ENCODE measurements at regions not wholly inside any gene's neighbourhood (a gene's known extent, or its start where the extent isn't known, plus 50 kb on each side); places are given as distances from the start of the nearest gene placed in this dataset.

DNA sequence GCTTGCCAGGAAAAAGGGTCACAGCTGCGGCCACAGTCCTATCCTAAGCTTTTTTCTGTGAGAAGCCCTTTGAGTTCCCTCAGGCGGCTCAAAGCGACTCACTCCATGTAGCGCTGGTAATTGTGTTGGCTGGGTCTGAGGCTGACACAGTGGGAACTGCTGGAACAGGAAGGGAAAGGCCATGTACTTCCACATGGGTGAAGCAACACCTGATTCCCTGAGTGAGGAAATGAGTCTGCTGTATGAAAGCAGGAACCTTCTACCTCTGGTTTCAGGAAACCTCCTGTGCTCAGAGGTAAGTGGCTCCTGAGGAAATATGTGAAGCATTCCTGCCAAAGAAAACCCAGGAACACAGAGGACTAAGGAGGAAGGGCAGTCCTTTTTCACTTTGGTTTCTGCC is 734.6 kb upstream of the SORCS1 start:
- H3K23ac ChIP-seq (ENCODE audit: low read depth, low read length): no peak overlapping the region
- no peaks in the 10 kb centered on the region for H3K27me3 ChIP-seq (ENCODE audit: control insufficient read depth, insufficient read depth, low read length)
- H3K56ac ChIP-seq (ENCODE audit: extremely low read depth, insufficient read depth, low read length): no peak overlapping the region
- no peak overlapping the region for H3K14ac ChIP-seq (replicated peaks; ENCODE audit: low read depth, low read length)
- H2BK15ac ChIP-seq (ENCODE audit: low read depth, low read length): no peak overlapping the region
- no peak overlapping the region for H4K5ac ChIP-seq (ENCODE audit: low read depth, low read length)
- no peaks in the 10 kb centered on the region for H3K79me1 ChIP-seq (ENCODE audit: low read depth in 1 of 2, low read length in 2 of 2)
- H3K18ac ChIP-seq (ENCODE audit: low read depth, low read length): no peak overlapping the region
- H3K27ac ChIP-seq (ENCODE audit: insufficient read depth, low read length): no peak overlapping the region
- H3K9me1 ChIP-seq (ENCODE audit: insufficient read depth, low read length): no peaks in the 10 kb centered on the region
- no peak overlapping the region for H4K8ac ChIP-seq (ENCODE audit: low read depth in 2 of 2, low read length in 2 of 2)
- no peak overlapping the region for H2BK5ac ChIP-seq (ENCODE audit: low read depth, low read length, poor library complexity, severe bottlenecking)
- ChIA-PET CTCF (no interaction called here), POLR2A (ENCODE audit: unreplicated experiment) (no interaction called here)
- H2AK5ac ChIP-seq (ENCODE audit: low read depth, low read length): no peak overlapping the region
- no TSS peak for BruUV-seq (replicated peaks)
- H4K20me1 ChIP-seq (ENCODE audit: insufficient read depth, low read length): no peaks in the 10 kb centered on the region
- no peak overlapping the region for H2AFZ ChIP-seq (replicated peaks; ENCODE audit: low read length, poor library complexity)
- no peak for DNase-seq
- H3K4ac ChIP-seq (ENCODE audit: low read depth, low read length): no peak overlapping the region
- no peak overlapping the region for H2AK9ac ChIP-seq (replicated peaks; ENCODE audit: low read depth, low read length, poor library complexity)
- WGBS, 2 experiments (ENCODE audit: extremely low coverage in 2 of 2, insufficient read length in 1 of 2): 0% methylated on average over 1 of the region's 4 CpGs; no CpG with 5 or more reads in 1 of the 2 experiments
- no peak overlapping the region for H4K91ac ChIP-seq (ENCODE audit: insufficient read depth, low read depth, low read length)
- dilution Hi-C loops (cut with HindIII; ENCODE audit: low sequenced_read_pairs, unreplicated experiment) (no loop called here), intact Hi-C loops (cut with micrococcal nuclease) (no loop called here), in situ Hi-C loops (cut with MboI; ENCODE audit: low sequenced_read_pairs) (no loop called here)
- no peaks in the 10 kb centered on the region for H3K36me3 ChIP-seq (ENCODE audit: control insufficient read depth, insufficient read depth, low read length)
- ATAC-seq (ENCODE audit: low read depth): no peak
- no peak overlapping the region for H3K4me3 ChIP-seq (ENCODE audit: insufficient read depth, low read depth, low read length)
- peaks cover 10% of the 10 kb centered on the region for H3K9me3 ChIP-seq (ENCODE audit: control insufficient read depth, insufficient read depth, low read length)
- no peak overlapping the region for H3K9ac ChIP-seq (ENCODE audit: low read depth, low read length)
- H3K4me1 ChIP-seq (ENCODE audit: control insufficient read depth, insufficient read depth, low read length): no peaks in the 10 kb centered on the region
- TF ChIP-seq, protein P1, sequence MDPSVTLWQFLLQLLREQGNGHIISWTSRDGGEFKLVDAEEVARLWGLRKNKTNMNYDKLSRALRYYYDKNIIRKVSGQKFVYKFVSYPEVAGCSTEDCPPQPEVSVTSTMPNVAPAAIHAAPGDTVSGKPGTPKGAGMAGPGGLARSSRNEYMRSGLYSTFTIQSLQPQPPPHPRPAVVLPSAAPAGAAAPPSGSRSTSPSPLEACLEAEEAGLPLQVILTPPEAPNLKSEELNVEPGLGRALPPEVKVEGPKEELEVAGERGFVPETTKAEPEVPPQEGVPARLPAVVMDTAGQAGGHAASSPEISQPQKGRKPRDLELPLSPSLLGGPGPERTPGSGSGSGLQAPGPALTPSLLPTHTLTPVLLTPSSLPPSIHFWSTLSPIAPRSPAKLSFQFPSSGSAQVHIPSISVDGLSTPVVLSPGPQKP (IDR thresholded peaks at IDR 0.05; ENCODE audit: borderline replicate concordance, low read depth, low read length): no peak
- no peak for TF ChIP-seq POLR2A (IDR thresholded peaks at IDR 0.05; ENCODE audit: low read depth, low read length)
- TF ChIP-seq RCOR1 (IDR thresholded peaks at IDR 0.05; ENCODE audit: insufficient replicate concordance, low read length): no peak
- no peak overlapping the region for H2BK20ac ChIP-seq (ENCODE audit: low read depth, low read length)
- H2BK120ac ChIP-seq (ENCODE audit: low read depth, low read length): no peak overlapping the region
- no peak overlapping the region for H3K4me2 ChIP-seq (ENCODE audit: low read depth, low read length)

Data from IMR-90 (cell line).